ELR (cell line): ENCODE measurements at regions not wholly inside any gene's neighbourhood (a gene's known extent, or its start where the extent isn't known, plus 50 kb on each side); places are given as distances from the start of the nearest gene placed in this dataset.
"Not testable (repeated sequence)": the region's sequence is repeated elsewhere in the genome, so short reads cannot be mapped to it uniquely, and the experiment has no call there.

Experiments used
- DNase-seq: peaks from one replicate; pipeline ENCODE4 v3.0.0-alpha.2; 2015; ENCODE audit warnings: low read depth

- peak; percentile 22 for DNase-seq
Measured at GRCh38 chr18:28512357-28512756, 335.4 kb upstream of the CDH2 start.

- peak; percentile 48 for DNase-seq
Measured at GRCh38 chr18:28511413-28511821, 334.5 kb upstream of the CDH2 start.

DNA sequence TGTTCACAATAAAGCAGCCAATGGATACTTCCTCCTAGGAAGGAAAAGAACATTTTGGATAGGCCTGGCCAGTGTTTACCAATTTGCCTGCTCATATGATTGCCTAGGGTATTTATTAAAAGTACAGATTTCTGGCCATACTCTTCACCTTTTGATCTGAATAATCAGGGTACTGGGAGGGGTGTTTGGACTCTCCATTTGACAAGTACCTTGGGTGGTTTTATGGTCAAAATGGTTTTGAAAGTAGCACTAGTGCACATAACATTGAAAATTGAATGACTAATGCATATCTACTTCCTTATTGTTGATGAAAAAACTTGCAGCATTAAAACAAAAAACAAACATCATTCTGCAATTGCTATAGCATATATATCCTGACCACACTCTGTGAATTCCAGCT, 333.3 kb upstream of the CDH2 start:
- DNase-seq: no peak

DNA sequence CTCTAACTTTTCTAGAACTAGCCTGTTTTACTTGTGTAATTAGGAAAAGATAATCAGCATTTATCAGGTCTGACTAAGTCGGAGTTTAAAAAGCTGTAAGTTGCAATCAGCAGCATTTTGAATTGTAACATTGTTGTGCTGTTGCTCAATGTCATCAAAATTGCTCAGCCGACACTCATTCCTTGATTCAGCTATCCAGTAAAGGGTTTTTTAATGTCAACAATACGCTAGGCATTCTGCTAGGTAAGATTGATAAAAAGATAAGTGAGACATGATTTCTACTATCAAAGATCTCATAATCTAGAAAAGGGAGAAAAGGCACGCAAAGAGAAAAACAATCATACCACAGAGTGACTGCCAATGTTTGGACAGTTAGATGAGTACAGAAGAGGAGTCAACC, 327.1 kb upstream of the CDH2 start:
- DNase-seq: peak; percentile 39

GRCh38 chr18:28494151-28494550, 317.2 kb upstream of the CDH2 start:
- DNase-seq: no peak

GRCh38 chr18:28485918-28486317, 309.0 kb upstream of the CDH2 start:
- no peak for DNase-seq

- DNase-seq: no peak
Measured at GRCh38 chr18:28485210-28485801, 308.4 kb upstream of the CDH2 start.

DNA sequence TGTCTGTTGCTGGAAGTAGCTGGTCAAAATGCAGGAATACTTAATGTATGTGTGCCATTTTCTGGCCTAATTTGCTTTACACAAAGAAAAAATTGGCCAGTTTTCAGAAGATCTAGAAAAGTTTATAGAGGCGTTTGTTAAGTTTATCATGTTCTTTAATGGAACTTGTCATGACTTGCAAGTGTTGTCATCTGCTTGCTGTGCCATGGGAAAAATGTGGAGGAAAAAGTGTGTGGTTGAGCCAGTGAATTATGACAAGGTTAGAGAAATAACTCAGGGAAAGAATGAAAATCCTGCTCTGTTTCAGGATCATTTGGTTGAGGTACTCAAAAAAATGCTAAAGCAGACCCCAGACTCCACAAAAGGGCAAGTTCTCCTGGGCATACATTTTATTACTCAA, 301.6 kb upstream of the CDH2 start:
- no peak for DNase-seq

DNA sequence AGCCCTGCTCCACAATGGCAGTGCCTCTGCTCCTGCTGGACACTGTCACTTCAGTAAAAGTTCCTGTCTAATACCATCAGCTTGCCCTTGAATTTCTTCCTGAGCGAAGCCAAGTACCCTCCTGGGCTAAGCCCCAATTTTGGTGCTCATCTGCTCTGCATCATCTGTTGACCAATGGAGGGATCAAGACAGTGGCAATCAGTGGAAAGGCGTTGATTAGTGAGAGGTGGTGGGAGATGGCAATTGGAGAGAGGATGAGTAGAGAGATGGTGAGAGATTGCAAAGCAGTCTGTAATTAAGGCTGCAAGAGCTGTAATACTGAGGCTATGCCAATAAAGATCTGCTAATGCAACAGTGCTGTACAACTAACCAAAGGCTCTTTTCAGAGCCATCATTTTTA, 299.4 kb upstream of the CDH2 start:
- no peak for DNase-seq

GRCh38 chr18:28469946-28470345, 293.0 kb upstream of the CDH2 start:
- DNase-seq: peak; percentile 6

- DNase-seq: no peak
Measured at GRCh38 chr18:28468901-28469300, 292.0 kb upstream of the CDH2 start.

- DNase-seq: no peak
Measured at GRCh38 chr18:28466204-28466603, 289.3 kb upstream of the CDH2 start.

- peak; percentile 2 for DNase-seq
Measured at GRCh38 chr18:28459587-28459986, 282.7 kb upstream of the CDH2 start.

DNA sequence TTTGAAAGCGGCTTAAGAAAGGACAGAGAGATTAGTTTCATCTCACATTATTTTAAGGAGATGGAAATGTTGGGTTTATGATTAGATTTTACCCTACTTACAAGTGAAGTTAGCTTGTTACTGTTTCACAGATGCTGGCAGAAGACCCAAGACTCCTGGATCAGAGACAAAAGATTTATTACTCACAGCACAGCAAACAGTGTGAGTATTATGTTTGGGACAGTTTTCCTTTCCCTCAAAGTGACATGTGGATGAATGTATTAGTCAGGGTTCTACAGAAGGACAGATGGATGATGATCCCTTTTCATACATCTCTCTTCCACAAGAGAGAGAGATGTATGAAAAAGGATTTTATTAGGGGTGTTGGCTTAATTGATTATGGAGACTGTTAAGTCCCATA, 281.8 kb upstream of the CDH2 start:
- DNase-seq: no peak

DNA sequence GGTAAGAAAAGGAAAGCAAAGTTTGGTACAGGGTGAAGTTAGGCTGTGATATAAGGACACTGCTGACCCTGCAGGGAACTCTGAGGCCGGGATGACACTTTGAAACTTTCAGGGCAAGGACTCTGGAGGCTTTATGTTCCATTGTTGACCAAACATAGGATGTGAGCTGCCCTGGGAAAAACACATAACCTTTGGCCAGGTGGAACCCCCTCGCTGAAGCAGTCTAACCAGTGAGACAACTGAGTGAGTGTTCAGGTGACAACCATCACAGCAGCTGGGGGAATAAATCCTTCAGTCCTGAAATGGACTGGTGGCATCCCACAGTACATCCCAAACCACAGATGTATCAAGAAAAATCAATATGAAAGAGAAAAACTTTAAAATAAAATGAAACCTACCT, 280.9 kb upstream of the CDH2 start:
- no peak for DNase-seq

DNA sequence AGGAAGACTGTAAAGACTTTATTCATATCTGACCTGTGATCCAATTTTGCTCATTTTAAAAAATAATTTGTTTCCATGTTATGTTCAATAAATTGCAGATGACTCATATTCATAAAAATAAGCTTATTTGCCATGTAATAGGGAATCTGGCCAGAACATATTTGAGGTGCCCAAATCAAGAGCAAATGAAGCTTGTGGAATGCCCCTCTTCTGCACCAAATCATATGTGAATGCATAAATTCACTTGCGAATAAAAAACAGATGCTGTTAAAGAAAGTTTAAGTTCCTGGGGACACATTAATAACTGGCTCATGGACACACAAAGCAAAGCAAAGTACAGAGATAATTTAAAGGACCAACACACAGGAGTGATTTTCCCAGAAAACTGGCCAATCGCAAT, 279.0 kb upstream of the CDH2 start:
- DNase-seq: no peak

- DNase-seq: no peak
Measured at GRCh38 chr18:28439870-28440269, 262.9 kb upstream of the CDH2 start.

DNA sequence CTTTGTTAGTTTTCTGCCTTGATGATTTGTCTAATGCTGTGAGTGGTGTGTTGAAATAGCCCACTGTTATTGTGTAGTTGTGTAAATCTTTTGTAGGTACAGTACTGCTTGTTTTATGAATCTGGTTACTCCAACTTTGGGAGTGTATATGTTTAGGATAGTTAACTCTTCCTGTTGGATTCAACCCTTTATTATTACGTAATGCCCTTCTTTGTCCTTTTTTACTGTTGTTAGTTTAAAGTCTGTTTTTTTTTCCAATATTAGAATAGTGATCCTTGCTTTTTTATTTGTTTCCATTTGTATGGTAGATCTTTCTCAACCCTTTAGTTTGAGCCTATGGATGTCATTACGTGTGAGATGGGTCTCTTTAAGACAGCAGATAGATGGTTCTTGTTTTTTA, 261.5 kb upstream of the CDH2 start:
- no peak for DNase-seq

GRCh38 chr18:28432339-28432738, 255.4 kb upstream of the CDH2 start:
- DNase-seq: peak; percentile 39

- DNase-seq: no peak
Measured at GRCh38 chr18:28425886-28426285, 249.0 kb upstream of the CDH2 start.

DNA sequence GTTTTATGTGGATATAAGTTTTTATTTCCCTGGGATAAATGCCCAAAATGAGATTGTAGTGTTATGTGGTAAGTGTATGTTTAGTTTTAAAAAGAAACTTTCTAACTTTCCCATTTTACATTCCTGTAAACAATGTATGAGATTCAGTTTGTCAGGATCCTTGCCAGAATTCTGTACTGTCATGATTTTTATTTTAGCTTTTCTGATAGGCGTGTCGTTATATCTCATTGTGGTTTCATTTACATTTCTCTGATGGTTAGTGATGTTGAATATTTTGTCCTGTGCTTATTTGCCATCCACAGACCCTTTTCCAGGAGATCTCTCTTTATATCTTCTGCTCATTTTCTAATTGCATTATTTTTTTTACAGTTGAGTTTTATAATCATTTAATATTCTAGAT, 245.6 kb upstream of the CDH2 start:
- DNase-seq: no peak

DNA sequence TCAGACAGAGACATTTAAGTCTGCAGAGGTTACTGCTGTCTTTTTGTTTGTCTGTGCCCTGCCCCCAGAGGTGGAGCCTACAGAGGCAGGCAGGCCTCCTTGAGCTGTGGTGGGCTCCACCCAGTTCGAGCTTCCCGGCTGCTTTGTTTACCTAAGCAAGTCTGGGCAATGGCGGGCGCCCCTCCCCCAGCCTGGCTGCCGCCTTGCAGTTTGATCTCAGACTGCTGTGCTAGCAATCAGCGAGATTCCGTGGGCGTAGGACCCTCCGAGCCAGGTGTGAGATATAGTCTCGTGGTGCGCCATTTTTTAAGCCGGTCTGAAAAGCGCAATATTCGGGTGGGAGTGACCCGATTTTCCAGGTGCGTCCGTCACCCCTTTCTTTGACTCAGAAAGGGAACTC, 245.0 kb upstream of the CDH2 start:
- DNase-seq: not testable (repeated sequence)

- DNase-seq: peak; percentile 4
Measured at GRCh38 chr18:28412521-28412920, 235.6 kb upstream of the CDH2 start.

DNA sequence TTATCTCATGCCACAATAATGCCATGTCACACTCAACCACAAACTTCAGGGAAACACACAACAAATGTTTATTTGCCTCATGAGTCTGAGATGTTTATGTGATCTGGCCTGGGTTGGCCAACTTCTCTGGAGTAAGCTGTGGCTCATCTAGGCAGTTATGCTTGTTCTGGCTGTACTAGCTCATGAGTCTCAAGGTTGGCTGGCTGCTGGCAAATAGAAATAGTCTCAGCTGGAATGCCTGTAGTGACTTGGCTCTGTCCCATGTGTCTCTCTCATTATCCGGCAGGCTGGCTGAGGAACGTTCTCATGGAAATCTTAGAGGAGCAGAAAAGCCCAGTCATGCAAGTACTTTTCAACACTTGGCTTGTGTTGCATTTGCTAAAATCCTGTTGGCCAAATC, 234.9 kb upstream of the CDH2 start:
- DNase-seq: peak; percentile 28

DNA sequence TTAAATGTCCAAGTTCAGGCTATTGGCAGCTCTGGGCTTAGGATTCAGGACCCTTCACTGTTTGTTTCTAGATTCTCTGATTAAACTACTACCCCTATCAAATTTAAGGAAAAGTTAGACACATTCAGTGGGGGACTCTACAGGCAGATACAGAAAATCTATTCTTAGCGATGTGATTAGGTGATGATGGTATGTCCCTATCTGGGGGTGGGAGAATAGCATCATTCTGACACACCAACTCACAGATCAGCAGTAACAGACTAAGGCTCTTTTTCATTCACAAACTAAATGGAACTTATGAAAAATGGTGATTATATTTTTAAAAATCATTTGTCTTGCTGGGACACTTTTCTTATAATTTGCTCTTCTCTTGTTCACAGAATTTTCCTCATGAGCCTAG, 232.9 kb upstream of the CDH2 start:
- peak; percentile 6 for DNase-seq
